Muscle of back (tissue), 3 donors: ENCODE measurements at regions not wholly inside any gene's neighbourhood (a gene's known extent, or its start where the extent isn't known, plus 50 kb on each side); places are given as distances from the start of the nearest gene placed in this dataset.

Experiments used
- DNase-seq, 3 donors: peaks; one replicate each; pipeline versions ENCODE4 v3.0.0 to v3.0.0-alpha.2; 2013

DNA sequence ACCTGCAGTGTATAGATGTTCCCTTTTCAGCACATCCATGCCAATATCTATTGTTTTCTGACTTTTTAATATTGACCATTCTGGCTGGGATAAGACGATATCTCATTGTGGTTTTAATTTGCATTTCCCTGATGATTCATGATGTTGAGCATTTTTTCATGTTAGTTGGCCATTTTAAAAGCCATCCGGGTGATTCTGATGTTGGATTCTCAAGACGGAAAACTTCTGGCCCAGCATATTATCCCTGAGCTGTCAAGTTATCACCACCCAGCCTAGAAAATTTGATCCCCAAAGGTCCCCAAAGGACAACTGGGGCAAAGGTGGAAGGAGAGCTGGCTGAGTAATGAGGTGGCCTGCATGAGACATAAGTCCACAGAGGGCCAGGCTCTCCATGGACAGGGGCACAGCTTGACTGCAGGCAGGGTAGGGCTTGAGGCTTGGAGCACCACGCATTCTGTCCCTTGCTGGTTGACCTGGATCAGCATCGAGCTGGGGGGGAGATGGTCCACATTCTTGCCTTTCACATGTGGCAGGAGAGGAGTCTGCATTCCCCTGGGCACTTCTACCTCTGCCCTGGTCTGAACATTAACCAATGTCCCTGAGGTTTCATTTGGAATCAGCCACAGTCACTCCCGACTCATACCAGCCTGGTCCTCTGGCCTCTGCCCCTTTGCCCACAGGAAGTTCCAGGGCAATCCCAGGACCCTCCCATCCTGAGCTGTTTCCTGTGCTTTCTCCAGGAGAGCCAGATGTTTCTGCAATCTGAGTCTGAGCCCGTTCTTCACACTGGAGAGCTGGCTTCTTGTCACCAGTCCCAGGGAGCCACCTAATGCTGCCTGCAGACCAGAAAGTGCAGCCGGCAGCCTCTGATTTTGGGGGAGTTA lies 69.2 kb downstream of the ISG20 start:
- no peak for DNase-seq

DNA sequence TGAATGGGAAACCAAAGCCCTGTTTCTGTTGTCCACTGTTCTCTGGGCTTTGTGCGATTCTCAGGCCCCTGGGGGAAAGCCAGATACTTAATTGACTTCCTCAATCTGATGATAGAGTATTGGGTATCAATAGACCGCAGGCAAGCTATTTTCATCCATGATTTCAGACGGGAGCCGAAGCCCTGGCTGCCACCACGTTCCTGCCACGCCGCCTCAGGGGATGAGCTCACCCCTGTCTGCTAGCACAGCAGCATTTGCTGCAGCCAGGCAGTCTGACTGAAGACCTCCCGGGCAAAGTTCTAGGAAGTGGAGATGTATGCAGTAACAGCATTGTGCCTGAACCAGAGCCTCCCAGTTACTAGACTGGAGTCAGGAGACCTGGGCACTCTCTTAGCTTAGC lies 69.8 kb downstream of the ISG20 start:
- peak in 1 of 3 donors; percentile 19 for DNase-seq

DNA sequence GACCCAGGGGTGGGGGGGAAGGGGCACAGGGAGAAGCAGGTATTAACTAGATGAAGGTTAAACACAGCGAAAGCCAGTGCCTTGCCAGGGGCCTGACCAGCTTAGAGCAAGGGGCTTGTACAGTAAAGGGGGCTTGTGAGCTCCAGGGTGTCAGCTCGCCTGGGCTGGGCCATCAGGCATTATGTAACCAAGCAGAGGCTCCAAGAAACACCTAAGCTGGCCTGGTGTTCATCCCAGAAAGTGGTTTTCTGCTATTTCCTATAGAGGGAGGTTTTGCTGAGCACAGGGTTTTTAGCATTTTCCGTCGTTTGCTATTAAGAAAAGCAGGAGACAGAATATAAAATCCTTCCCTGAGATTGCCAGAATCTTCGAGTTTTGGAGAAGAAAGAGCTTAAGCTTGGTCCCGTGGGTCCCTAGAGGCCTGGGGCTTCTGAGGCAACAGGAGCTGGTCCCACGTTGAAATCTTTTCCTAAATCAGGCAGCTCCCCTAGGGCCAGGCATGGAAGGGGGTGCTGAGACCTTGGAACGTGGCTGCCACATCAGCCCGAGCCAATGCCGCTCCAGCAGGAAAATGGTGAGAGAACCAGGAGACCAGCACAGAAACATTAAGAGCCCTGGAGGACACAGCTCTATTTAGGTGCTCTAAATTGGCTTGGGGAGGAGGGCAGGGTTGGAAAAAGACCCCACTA lies 71.4 kb downstream of the ISG20 start:
- peak in 2 of 3 donors; percentile 29 to 56 for DNase-seq

DNA sequence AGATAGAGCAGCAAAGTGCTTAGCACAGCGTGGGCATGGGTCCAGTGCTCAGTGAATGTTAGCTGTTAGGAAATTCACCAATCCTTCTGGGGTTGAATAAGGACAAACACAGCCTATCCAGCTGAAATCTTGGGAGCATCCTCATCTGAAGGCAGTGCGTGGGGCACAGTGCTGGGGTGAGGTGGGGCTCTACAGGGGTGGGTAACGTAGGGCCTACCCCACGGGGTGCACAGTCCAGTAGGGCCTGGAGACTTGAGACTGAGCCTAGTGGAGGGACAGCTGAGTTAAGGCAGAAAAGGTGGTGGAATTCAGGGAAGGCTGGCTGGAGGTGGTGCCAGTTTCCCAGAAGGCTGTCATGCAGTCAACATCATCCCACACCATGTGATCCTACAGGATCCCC lies 73.0 kb downstream of the ISG20 start:
- no peak for DNase-seq

DNA sequence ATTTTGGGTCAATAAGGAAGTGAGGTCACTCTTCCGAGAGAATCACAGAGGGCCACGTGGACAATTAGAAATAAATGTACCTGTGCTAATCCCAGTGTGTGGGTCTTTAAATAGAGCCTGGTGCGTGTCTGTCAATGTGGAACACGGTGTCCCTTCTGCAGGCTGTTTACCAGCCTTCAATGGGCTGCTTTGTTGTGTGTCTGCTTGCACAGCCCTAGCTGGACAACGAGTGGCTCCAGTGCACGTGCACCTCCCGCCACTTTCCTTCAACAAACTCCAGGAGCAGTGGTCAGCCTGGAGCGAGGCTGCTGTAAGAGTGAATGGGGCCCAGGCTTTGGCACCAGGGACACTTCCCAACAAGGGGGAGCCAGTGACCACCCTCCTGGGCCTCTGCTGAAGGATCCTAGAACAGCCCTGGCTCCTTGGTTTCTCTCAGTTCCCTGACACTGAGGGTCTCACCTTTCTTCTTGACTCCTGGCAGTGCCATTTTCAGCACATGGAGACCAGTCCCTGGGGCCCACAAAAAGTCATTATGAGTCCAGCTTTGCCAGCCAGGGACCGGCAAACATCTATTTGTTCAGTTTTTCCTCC lies 76.1 kb downstream of the ISG20 start:
- no peak for DNase-seq

DNA sequence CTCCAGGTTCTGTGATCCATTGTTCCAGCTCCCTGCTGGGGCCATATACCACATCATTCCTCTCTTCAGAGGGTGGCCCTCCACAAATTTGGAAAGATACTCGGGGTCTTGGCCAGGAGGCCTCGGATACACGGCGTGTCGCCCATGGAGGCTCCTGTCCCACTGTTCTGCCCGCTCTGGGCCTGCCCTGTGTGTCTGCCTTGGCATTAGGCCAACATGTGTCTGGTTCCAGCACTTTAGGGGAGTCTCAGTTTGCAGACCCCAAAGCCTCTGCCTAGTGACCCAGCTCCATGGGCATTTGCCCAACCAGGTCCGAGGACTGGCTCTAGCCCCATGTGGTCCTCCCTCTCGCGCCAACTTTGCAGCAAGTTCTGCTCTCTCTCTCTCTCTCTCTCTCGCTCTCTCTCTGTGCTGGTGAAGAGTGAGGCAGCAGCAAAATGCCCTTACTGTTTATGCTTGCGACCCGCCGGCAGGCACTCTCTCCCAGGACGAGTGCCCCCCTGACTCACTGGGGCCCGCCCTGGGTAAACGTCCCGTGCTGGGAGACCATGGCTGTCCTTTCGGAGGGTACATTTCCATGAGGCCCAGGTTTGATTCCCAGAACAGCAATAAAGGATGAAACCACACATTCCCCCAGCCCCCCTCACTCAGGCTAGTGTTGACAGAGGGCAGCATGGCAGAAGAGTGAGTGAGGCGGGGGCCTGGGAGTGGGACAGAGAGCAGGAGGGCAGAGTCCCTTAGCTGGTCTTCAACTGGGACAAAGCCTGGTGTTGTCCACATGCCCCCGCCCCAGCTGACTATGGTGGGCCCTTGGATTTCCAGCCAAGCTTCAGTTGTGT lies 77.9 kb downstream of the ISG20 start:
- DNase-seq: no peak

DNA sequence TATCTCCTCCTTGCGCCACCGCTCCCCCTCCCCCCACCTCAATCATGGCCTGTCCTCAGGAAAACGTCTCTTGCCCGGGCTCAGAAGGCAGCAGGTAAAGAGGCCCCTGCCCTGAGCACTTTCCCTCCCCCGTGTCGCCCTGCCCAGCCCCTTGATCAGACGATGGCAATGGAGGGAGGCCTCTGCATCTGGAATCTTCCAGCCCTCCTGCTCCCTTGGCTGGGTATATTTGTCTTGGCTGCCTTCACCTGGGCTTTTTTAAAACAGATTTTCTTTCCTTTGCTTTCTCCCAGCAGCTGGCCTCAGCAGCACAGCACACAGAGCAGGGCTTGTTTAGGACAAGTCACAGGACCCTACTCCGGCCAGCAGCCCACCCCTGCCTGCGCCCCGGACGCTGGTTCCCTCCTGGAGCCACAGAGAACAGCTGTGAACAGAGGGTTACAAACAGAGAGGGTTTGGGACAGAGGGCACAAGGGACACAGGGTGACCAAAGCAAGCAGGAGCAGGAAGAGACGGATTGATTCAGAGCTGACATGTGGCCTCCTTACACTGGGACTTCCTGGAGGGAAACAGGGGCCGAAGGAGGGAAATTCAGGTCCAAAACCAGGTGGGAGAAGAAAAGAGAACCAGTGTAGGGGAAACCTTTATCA lies 78.7 kb downstream of the ISG20 start:
- peak in 2 of 3 donors; percentile 23 to 50 for DNase-seq

DNA sequence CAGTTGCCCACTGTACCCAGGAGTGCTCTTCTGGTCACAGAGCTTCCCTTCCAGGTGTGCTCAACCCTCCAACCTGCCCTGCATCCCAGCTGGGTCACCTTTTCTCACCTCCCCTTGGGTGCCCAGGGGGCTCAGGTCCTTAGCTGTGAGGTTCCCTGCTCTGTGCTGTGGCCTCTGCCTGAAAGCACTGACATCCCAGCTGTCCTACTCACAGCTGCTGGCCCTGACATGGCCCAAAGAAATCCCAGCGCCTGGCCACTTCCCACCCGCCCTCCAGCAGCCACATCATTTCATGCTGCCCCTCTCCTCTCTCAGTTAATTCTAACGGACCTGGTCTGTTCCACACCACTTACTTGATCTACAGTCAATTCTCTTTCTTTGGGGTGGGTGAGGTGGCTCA lies 79.9 kb downstream of the ISG20 start:
- no peak for DNase-seq

DNA sequence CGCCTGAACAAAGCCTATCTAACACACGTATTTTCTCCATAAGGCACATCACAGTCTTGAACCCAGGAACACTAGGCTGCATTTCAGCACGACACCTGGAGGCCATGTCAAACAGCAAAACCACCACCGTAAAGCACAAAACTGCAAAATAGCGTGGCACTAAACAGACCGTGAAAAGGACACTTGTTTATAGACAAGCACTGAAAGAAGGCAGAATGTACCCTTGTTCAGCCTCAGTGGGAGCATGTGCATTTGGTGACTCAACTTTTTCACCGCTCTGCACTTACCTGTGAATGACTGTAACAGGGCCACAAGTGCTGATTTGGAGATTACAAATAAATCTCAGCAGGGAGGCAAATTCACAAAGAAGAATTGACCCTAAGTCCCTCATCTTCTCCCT lies 80.8 kb downstream of the ISG20 start:
- no peak for DNase-seq

DNA sequence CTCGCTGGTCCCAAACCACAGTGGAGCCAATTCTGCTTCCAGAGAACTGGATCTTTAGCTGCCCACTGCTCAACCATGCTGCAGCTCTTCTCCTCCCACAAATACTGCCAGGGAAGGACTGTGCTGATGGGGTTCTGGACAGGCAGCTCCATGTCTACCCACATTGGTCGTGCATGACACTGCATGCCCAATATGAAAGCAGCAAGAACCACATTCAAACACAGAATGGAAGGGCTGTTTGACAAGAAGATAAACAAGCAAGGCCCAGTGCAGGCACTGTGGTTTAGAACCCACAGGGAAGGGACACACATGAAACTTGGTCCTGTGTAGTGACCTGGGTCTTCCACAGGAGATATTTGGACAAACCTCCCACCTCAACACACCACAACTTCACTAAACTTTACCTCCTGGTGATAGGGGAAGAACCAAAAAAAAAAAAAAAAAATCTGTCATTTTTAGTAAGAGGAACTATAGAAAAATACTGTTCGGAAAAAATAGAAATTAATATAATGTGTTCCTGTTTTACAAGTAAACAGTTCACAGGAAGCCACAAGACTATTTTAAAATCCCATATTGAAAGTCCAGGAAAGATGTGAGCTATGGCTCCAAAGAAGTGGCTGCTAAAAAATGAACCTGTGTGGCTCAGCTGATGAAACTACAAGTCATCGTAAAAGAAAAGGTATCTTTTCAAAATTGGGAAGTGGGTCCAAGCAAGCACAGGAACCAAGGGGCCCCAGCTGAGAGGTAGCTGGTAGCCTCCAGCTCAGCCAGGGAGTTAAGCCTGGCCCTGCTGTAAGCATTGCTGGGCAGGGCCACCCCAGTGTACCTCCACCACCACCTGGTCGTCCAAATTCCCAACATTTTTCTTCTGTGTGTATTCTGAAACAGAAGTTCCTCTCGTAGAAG lies 77.7 kb upstream of the ACAN start:
- DNase-seq: no peak

DNA sequence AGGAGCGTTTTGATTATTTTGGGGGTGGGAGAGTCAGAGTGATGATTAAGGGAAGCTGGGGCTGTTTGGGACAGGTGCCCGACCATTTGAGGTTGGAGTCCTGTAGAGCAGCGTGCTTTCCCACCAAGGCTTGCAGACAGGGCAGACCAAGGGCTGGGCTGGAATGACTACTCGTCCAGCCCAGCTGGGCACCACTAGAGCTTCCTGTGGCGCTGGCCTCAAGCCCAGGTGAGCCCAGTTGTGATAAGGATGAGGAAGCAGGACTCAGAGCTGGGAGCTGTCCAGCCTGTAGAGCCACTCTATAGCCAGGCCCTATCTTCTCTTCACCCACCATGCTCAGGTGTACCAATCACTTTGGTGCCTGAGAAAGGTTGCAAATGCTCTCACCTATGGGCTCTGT lies 75.8 kb upstream of the ACAN start:
- no peak for DNase-seq

DNA sequence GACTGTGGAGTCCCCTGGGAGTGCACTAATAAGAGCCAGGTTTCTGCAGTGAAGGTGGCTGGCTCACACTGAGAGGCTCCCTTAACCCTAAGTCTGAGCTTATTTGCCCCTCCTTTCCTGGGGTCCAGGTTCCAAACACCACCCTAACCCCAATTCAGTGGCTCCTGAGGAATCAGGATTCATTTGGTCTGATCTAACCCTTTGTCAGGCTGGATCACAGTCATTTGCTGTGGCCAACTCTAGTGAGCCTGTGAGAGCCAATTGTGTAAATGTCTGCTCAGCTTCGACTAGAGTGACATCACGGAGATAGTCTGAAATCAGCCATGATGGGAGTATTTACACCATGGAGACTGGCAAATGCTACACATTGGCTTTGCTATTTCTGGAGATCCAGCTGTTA lies 73.7 kb upstream of the ACAN start:
- DNase-seq: no peak

DNA sequence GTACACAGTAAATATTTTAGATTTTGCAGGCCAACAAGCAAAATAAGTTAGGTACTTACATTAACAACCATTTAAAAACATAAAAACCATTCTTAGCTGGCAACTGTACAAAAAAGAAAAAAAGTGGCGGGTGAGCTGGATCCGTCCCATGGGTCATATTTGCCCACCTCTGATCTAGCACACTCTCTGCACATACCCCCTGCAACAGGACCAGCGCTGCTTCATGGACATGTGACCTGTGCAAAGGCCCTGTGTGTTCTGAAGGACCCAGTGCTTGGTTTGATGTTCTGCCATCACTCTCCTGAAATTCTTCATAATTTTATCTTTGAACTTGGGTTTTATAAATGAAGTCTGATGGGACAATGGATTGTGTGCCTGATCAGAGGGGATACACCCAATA lies 72.5 kb upstream of the ACAN start:
- no peak for DNase-seq

DNA sequence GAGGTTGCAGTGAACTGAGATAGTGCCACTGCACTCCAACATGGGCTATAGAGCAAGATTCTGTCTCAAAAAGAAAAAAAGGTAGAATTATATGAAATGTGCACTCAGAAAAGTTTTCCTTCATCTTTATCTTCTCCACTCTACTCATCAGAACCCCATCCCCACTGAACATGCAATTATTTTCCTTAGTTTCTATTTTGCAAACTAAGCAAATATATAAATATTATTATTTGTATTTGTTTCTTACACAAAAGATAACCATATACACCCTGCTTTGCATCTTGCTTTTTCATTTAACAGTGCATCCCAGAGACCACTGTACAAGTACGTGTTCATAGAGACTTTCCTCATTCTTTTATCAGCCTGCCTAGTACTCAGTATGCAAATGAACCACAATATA lies 68.0 kb upstream of the ACAN start:
- no peak for DNase-seq

DNA sequence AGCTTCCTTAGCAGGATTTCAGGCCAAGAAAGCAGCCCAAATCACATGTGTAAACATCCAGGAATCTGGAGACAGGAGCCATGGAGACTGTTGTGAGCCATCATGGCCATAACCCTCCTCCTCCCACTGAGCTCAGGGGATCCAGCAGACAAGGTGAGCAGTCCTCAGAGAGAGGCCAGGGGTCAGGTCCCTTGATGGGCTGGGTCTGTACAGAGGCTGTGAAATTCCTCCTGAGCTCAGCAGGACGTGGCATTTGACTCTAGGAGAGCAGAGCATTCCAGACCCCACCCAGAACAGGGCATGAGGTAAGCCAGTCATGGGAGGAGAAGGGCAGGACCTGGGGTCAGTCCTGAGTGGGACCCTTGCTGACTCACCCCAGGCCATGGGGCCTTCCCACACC lies 67.0 kb upstream of the ACAN start:
- DNase-seq: no peak

DNA sequence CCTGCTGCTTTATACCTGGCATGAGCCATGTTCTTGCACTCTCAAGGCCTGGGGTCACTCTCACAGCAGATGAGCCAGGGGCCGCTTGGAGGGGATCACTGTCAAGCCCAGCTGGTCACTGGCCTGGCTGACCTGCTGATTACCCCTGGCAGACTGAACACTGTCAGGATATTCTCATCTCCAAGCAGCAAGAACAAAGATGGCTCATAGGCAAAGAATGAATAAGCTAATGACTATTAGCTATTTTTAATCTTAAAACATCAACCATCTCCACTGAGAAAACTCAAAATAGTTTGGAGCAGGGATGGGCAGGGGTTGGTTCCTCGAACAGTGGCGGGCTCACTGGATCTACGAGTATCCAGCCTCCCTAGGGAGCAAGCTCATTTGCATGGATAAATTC lies 64.4 kb upstream of the ACAN start:
- peak in 2 of 3 donors; percentile 23 to 28 for DNase-seq

DNA sequence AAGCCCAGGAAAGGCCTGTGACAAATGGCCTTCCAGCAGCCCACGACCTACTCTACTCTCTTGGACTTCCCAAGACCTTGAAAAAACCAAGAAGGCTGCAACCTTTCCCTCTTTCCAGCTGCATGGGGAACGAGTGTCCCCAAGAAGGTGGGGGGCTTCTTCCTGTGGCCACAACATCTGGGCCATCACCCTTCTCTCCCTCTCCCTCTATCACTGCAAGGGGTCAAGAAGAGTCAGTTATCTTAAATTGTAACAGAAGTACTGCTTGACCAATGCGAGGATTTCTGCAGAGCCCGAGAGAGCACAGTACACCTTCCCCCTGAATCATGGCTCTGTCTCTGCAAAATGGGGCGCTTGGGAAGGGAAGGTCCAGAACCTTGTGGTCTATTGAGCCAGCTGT lies 63.7 kb upstream of the ACAN start:
- no peak for DNase-seq

DNA sequence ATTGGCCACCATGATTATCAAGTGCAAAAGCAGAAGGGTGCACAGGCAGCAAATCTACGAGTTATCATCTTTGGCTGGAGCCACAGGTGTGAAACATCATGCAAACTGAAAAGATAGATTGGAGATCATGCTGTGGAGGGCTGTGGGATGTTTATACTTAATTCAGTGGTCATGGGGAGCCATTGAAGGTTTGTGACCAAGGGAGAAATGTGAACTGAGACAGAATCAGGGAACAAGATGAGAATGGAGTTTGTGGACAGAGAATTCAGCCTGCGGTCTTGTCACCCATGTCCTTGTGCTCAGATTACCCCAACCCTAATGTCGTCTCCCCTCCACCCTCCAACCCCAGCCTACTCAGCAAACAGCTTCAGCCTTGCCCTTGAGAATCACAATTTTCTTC lies 62.9 kb upstream of the ACAN start:
- DNase-seq: no peak

DNA sequence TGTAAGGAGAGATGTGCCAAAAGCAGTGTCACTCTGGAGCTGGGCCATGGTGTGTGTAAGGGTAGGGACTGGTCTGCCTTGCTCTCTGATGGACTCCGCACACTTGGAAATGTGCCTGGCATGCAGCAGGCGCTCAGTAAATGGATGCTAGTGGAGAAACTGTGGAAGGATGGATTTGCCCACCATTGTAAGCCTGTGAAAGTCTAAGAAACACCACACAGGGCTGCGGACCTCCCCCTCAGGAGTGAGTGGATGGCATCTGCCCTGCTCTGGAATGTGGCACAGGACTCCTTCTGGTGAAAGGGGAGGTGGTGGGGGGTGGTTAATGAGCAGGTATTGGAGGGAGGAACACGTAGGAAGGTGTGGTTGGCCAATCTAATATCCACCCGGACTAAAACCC lies 62.2 kb upstream of the ACAN start:
- no peak for DNase-seq

DNA sequence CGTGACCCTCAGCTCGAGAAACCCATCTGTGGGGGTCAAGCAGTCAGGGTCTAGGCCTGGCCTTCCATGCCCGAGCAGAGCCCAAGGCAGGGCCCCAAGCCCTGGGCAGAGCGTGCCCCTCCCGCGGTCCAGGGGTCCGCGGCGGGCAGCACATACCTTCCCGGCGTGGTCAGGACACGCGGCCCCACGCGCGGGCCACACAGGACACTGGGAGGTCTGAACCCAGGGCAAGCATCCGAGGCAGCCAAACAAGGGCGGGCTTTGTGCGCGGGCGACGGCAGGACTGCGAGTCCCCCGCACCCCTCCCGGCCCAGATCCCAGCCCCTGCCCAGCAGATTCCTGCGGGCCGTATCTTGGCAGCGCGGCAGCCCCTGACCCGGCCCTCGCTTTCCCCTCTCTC lies 61.6 kb upstream of the ACAN start:
- no peak for DNase-seq

DNA sequence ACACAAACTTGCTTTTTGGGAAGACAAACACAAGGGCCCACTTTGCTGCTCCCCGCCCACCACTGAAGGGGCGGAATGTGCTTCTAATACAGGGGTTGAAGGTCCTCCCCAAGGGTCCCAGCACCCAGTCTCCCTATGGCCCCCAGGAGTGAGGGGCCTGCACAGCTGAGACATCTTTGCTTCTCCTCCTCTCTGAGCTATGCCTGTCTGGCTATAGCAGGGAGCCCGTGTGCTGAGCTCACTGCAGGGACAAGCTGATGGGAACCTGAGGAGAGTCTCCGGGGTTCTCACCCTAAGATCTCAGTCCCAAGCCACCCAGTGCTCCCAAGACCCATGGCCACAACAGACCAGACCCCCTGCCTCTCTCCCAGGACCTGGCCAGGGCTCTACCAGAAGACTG lies 61.1 kb upstream of the ACAN start:
- DNase-seq: no peak
